HG03520 (cell line): ENCODE measurements at regions not wholly inside any gene's neighbourhood (a gene's known extent, or its start where the extent isn't known, plus 50 kb on each side); places are given as distances from the start of the nearest gene placed in this dataset.
"Not testable (repeated sequence)": the region's sequence is repeated elsewhere in the genome, so short reads cannot be mapped to it uniquely, and the experiment has no call there.

ENCODE experiments used
- ATAC-seq: cut with Tn5 transposase; IDR thresholded peaks from one replicate; pipeline ENCODE4 v1.9.1; 2021; ENCODE audit warnings: mild to moderate bottlenecking, moderate library complexity; ENCODE audit not compliant: unreplicated experiment

- ATAC-seq: not testable (repeated sequence)
Observed at GRCh38 chr3:35296944-35297343, 342.4 kb upstream of the ARPP21 start.

- ATAC-seq: no peak
Observed at GRCh38 chr3:35305406-35305805, 333.9 kb upstream of the ARPP21 start.

DNA sequence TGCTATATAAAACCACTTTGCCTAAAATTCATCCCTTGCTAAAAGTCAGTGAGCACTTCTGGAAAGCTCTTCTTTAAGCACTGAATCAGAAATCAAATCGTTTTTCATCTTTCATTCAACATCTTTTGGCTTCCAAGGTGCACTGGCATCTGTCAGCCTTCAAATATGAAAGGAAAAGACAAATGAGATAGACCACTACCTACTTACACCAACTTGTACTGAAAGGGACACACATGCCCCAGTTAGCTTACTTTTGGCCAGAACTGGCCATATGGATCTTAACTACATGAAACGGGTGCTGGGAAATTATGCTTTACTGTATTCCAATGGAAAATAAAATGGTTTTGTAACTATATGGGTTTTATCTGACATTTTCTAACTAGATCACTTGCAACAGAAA, 332.0 kb upstream of the ARPP21 start:
- no peak for ATAC-seq

GRCh38 chr3:35316841-35317240, 322.5 kb upstream of the ARPP21 start:
- not testable (repeated sequence) for ATAC-seq

- no peak for ATAC-seq
Observed at GRCh38 chr3:35320646-35321407, 318.5 kb upstream of the ARPP21 start.

- no peak for ATAC-seq
Observed at GRCh38 chr3:35322070-35322469, 317.3 kb upstream of the ARPP21 start.

DNA sequence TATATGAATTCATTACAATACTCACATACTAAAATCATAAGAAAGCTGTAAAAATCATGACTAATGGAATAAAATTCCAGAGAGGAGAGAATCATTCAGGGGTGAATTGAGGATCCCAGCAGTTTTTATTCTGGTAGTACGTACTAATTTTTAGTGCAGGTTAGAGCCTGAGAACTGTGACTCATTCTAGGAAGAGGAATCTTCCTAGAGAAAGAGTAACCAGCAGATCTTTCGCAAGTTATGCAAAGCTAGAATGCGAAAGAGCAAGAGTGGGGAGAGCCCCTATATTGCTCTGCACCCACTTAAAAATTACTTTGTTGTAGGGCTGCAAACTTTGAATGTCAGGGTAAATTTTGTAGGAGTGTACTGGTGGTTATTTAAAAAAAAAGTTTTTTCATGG, 303.6 kb upstream of the ARPP21 start:
- no peak for ATAC-seq

DNA sequence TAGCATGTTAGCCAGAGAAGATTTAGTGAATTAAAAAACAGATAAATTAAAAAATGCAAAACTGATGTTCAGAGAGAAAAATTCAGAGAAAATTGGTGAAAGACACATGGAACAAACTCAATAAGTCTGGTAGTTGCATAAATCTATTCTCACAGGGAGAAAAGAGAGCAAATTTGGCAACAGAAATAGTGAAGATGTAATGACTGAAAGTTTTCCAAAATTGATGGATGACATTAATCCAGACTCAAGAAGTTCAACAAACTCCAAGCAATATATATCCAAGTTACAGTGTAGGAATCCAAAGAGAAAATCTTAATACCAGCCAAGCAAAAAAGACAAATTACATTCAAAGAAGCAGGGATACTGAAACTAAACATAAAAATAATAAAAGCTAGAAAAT, 302.7 kb upstream of the ARPP21 start:
- ATAC-seq: no peak

- no peak for ATAC-seq
Observed at GRCh38 chr3:35338186-35338585, 301.1 kb upstream of the ARPP21 start.

DNA sequence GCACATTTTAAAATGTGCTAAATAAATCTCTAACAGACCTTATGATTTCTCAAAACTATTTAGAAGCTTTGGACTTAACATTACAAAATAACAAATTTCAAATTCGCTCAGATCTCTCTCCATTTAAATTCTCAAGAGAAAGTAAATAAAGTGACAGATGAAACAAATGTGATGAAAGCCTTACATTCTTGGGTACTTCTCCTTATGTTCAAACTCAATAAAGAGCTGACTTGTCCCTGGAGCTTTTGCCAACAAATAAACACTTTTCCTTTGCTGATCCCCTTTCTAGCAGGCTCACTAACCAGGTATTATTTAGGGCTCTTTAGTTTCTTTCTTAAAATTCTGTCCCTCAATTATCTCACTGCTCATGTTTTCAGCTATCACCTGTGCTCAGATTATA, 259.1 kb upstream of the ARPP21 start:
- no peak for ATAC-seq

- no peak for ATAC-seq
Observed at GRCh38 chr3:35383216-35383615, 256.1 kb upstream of the ARPP21 start.

DNA sequence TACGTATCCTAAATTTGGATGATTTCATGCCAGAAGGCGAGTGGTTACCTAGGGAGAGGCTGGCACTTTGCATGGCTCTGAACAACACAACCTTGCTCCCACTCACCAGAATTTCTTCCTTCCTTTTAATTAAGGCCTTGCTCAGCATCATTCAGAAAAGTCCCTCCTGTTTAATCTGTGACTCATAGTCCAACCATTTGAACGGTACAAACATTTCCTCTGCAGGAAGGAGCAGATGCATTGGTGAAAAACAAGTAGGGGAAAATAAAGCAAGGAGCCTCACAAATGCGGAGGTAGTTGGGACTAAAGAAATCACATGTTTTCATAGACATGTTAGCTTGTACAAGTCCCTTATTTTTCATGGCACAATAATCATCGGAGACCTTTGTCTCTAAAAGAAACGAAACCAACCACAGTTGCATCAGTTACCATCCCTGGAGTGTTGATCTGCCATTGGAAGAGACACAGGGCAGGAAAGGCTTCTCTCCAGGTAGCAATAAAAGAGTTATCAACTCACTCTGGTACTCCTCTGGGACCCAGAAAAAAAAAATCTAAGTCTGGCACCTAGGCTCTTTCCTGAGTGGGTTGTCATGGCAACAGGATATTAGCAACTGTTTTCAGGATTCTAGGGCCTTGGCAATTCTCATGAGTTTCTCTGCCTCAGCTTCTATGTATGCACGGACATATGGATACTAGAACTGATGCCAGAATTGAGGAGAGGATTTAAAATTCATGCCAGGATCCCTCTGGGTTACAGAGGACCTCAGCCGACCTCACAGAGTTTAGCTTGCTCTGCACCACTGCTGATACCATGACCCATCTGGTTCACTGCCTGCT, 255.4 kb upstream of the ARPP21 start:
- no peak for ATAC-seq

DNA sequence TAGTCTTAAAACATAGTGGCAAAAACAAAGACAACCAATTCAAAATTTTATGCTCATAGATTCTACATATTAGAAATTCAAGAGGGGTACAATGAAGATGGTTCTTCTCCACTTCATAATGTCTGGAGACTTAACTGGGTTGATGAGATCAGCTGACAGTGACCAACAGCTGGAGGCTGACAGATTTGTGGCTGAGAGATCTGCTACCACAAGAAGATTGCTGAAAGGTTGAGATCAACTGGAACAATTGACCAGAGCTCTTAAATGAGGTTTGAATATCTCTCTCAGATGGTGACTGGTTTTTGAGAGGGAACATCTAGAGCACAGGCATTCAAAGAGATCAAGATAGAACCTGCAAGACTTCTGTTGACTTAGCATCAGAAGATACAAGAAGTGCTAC, 254.1 kb upstream of the ARPP21 start:
- ATAC-seq: no peak

DNA sequence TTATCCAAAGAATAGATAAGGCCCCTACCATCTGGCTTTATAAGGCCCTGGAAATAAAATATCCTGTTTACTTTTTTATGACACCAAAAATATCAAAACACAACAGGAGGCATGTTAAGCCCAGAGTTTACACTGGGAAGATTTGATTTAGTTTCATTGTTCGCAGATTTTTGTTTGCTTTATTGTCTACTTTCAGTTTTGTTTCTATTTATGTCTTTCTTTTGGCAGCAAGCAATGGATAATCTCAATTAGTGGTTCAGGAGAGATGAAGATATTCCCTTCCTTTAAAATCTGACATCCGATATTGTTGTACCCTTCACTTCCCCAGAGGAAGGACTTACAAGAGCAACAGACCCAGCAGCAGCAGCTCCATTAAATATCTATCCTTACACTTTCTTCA, 249.4 kb upstream of the ARPP21 start:
- ATAC-seq: no peak

DNA sequence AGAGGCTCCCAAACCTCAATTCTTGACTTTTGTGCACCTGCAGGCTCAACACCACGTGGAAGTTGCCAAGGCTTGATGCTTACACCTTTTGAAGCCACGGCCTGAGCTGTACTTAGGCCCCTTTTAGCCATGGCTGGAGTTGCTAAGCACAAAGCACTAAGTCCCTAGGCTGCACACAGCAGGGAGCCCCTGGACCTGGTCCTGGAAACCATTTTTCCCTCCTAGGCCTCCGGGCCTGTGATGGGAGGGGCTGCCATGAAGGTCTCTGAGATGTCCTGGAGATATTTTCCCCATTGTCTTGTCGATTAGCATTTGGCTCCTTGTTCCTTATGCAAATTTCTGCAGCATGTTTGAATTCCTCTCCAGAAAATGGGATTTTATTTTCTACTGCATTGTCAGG, 247.1 kb upstream of the ARPP21 start:
- no peak for ATAC-seq

- no peak for ATAC-seq
Observed at GRCh38 chr3:35393901-35394799, 245.2 kb upstream of the ARPP21 start.

GRCh38 chr3:35394905-35395304, 244.4 kb upstream of the ARPP21 start:
- ATAC-seq: no peak

GRCh38 chr3:35401671-35402070, 237.7 kb upstream of the ARPP21 start:
- no peak for ATAC-seq

DNA sequence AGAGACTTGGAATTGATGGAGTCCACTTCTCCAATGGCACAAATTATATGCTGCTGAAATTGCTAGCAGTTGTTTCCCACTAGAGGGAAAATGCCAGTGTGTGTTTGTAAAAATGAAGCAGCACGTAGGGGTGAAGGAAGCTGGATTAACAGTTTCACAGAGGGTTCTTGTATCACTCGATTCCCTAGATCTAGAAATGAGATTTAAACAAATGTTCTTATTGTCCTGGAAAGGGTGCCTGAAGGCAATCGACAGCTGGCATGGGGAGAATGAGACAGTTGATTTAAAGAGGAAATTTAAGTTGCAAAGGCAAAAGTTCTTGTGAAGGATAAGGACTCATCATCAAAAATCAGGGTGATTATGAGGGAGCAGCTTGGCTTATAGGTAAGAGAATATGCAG, 234.8 kb upstream of the ARPP21 start:
- no peak for ATAC-seq

DNA sequence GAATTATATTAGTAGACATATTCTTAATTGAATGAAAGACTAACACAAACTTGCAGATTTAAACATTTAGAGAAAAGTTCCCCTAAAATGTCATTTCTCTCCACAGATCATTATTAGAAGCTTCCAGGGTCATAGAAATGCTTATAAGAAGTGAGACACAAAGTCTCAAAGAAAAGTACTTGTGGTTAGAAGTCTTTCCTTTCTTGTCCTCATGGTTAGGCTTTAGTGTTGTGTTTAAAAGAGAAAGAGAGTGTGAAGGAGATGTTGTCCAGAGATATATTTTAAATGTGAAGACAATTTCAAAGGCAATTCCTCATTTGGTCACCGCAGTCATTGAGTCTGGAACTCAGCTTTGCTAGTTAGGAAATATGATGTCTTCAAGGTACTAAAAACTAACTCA, 230.4 kb upstream of the ARPP21 start:
- no peak for ATAC-seq

DNA sequence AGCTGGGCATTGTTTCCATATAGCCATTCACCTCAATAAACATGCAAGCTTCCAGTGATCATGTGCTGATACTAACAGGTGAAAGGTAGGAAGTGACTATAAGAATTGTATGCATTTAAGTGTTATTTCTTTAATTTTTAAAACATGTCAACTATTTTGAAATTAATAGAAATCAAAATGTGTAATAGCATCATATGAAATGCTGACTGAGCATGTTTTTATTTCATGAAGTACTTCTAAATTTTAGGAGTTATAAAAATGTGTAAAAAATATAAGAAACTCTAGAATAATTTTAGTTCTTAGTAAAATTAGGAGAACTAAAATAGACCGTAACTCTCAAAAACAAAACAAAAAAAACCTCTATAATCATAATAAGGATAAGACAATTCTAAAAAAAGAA, 229.3 kb upstream of the ARPP21 start:
- ATAC-seq: no peak
